Central memory CD8-positive, alpha-beta T cell (primary cell): ENCODE measurements at regions not wholly inside any gene's neighbourhood (a gene's known extent, or its start where the extent isn't known, plus 50 kb on each side); places are given as distances from the start of the nearest gene placed in this dataset.

Experiments
- ATAC-seq: fragments of 150-1000 bp; cut with Tn5 transposase; replicated peaks from 2 replicates; pipeline ENCODE4 v1.10.0; 2022; ENCODE audit warnings: mild to moderate bottlenecking, moderate FRiP score, moderate number of reproducible peaks; ENCODE audit not compliant: poor library complexity, severe bottlenecking; ENCODE audit errors: extremely low read depth
- DNase-seq, 2 donors: peaks; one replicate each; pipeline ENCODE4 v3.0.0; 2021; ENCODE audit warnings: low spot score in 2 of 2
- H3K27ac Mint-ChIP-seq: one replicate; pipeline ENCODE4 v1.8.0; 2022; ENCODE audit warnings: low read depth, mild to moderate bottlenecking, moderate library complexity, mixed read lengths
- H3K27me3 Mint-ChIP-seq: one replicate; pipeline ENCODE4 v1.8.0; 2022; ENCODE audit warnings: mixed read lengths
- H3K36me3 Mint-ChIP-seq: one replicate; pipeline ENCODE4 v1.8.0; 2022; ENCODE audit warnings: mild to moderate bottlenecking, moderate library complexity, mixed read lengths; ENCODE audit not compliant: insufficient read depth
- H3K4me1 Mint-ChIP-seq: one replicate; pipeline ENCODE4 v1.8.0; 2022; ENCODE audit warnings: mixed read lengths
- H3K4me3 Mint-ChIP-seq: one replicate; pipeline ENCODE4 v1.8.0; 2022; ENCODE audit warnings: mild to moderate bottlenecking, moderate library complexity, mixed read lengths
- H3K9me3 Mint-ChIP-seq: one replicate; pipeline ENCODE4 v1.8.0; 2022; ENCODE audit warnings: mixed read lengths

GRCh38 chr3:26418553-26418952 lies 204.0 kb upstream of the LRRC3B start:
- Mint-ChIP-seq H3K4me3 (no peak overlapping the region), H3K4me1 (no peaks in the 10 kb centered on the region), H3K27ac (no peak overlapping the region), H3K27me3 (no peaks in the 10 kb centered on the region), H3K9me3 (peaks cover 19% of the 10 kb centered on the region), H3K36me3 (no peaks in the 10 kb centered on the region)
- ATAC-seq (no peak), DNase-seq (no peak)

- H3K4me3 Mint-ChIP-seq = no peak overlapping the region
- ATAC-seq (no peak), DNase-seq (no peak)
- H3K27ac Mint-ChIP-seq = no peak overlapping the region
- peaks cover 10% of the 10 kb centered on the region for H3K9me3 Mint-ChIP-seq
- no peaks in the 10 kb centered on the region for H3K27me3 Mint-ChIP-seq
- H3K36me3 Mint-ChIP-seq = no peaks in the 10 kb centered on the region
- H3K4me1 Mint-ChIP-seq = no peaks in the 10 kb centered on the region
Observed at GRCh38 chr3:26422415-26422814, 200.2 kb upstream of the LRRC3B start.

GRCh38 chr3:26425076-26425475 lies 197.5 kb upstream of the LRRC3B start:
- H3K4me3 Mint-ChIP-seq = no peak overlapping the region
- no peaks in the 10 kb centered on the region for H3K27me3 Mint-ChIP-seq
- ATAC-seq = no peak
- no peak overlapping the region for H3K27ac Mint-ChIP-seq
- H3K4me1 Mint-ChIP-seq = no peaks in the 10 kb centered on the region
- DNase-seq = no peak
- H3K9me3 Mint-ChIP-seq = peaks cover 10% of the 10 kb centered on the region
- H3K36me3 Mint-ChIP-seq = no peaks in the 10 kb centered on the region

- H3K4me3 Mint-ChIP-seq = no peak overlapping the region
- no peaks in the 10 kb centered on the region for H3K27me3 Mint-ChIP-seq
- H3K4me1 Mint-ChIP-seq = no peaks in the 10 kb centered on the region
- peaks cover 10% of the 10 kb centered on the region for H3K9me3 Mint-ChIP-seq
- DNase-seq (no peak), ATAC-seq (no peak)
- no peaks in the 10 kb centered on the region for H3K36me3 Mint-ChIP-seq
- no peak overlapping the region for H3K27ac Mint-ChIP-seq
Observed at GRCh38 chr3:26428992-26429391, 193.6 kb upstream of the LRRC3B start.

- Mint-ChIP-seq H3K4me1 (no peaks in the 10 kb centered on the region), H3K9me3 (peaks cover 18% of the 10 kb centered on the region), H3K36me3 (no peaks in the 10 kb centered on the region), H3K27ac (no peak overlapping the region), H3K4me3 (no peak overlapping the region), H3K27me3 (no peaks in the 10 kb centered on the region)
- DNase-seq = no peak
- ATAC-seq = no peak
Observed at GRCh38 chr3:26437678-26438077, 184.9 kb upstream of the LRRC3B start.

GRCh38 chr3:26438325-26438940 lies 184.1 kb upstream of the LRRC3B start:
- no peak overlapping the region for H3K27ac Mint-ChIP-seq
- DNase-seq = no peak

GRCh38 chr3:26438981-26439884 lies 183.3 kb upstream of the LRRC3B start:
- no peaks in the 10 kb centered on the region for H3K27me3 Mint-ChIP-seq
- peaks cover 18% of the 10 kb centered on the region for H3K9me3 Mint-ChIP-seq
- ATAC-seq (no peak), DNase-seq (no peak)
- H3K27ac Mint-ChIP-seq = no peak overlapping the region
- no peaks in the 10 kb centered on the region for H3K4me1 Mint-ChIP-seq
- no peak overlapping the region for H3K4me3 Mint-ChIP-seq
- no peaks in the 10 kb centered on the region for H3K36me3 Mint-ChIP-seq

More at GRCh38 chr3:26438325-26438940, 184.1 kb upstream of the LRRC3B start:
- no peak for ATAC-seq
- Mint-ChIP-seq H3K9me3 (peaks cover 18% of the 10 kb centered on the region), H3K36me3 (no peaks in the 10 kb centered on the region), H3K27me3 (no peaks in the 10 kb centered on the region), H3K4me3 (no peak overlapping the region), H3K4me1 (no peaks in the 10 kb centered on the region)

GRCh38 chr3:26449996-26450395 lies 172.6 kb upstream of the LRRC3B start:
- H3K9me3 Mint-ChIP-seq = peaks cover 18% of the 10 kb centered on the region
- ATAC-seq (no peak), DNase-seq (no peak)
- H3K4me1 Mint-ChIP-seq = no peaks in the 10 kb centered on the region
- H3K27me3 Mint-ChIP-seq = no peaks in the 10 kb centered on the region
- no peaks in the 10 kb centered on the region for H3K36me3 Mint-ChIP-seq
- no peak overlapping the region for H3K27ac Mint-ChIP-seq
- H3K4me3 Mint-ChIP-seq = no peak overlapping the region

GRCh38 chr3:26452363-26452762 lies 170.2 kb upstream of the LRRC3B start:
- no peak overlapping the region for H3K4me3 Mint-ChIP-seq
- no peaks in the 10 kb centered on the region for H3K4me1 Mint-ChIP-seq
- no peak overlapping the region for H3K27ac Mint-ChIP-seq
- H3K36me3 Mint-ChIP-seq = no peaks in the 10 kb centered on the region
- H3K27me3 Mint-ChIP-seq = no peaks in the 10 kb centered on the region
- peaks cover 18% of the 10 kb centered on the region for H3K9me3 Mint-ChIP-seq
- ATAC-seq = no peak
- DNase-seq = no peak

GRCh38 chr3:26460985-26461384 lies 161.6 kb upstream of the LRRC3B start:
- no peak for DNase-seq
- Mint-ChIP-seq H3K4me1 (no peaks in the 10 kb centered on the region), H3K36me3 (no peaks in the 10 kb centered on the region), H3K27me3 (no peaks in the 10 kb centered on the region), H3K9me3 (peaks cover 10% of the 10 kb centered on the region), H3K27ac (no peak overlapping the region), H3K4me3 (no peak overlapping the region)
- ATAC-seq = no peak

GRCh38 chr3:26472345-26472744 lies 150.2 kb upstream of the LRRC3B start:
- Mint-ChIP-seq H3K4me1 (no peaks in the 10 kb centered on the region), H3K27me3 (no peaks in the 10 kb centered on the region), H3K36me3 (no peaks in the 10 kb centered on the region), H3K4me3 (no peak overlapping the region), H3K9me3 (peaks cover 10% of the 10 kb centered on the region), H3K27ac (no peak overlapping the region)
- no peak for ATAC-seq
- no peak for DNase-seq

GRCh38 chr3:26474706-26475105 lies 147.9 kb upstream of the LRRC3B start:
- Mint-ChIP-seq H3K4me1 (no peaks in the 10 kb centered on the region), H3K9me3 (peaks cover 4% of the 10 kb centered on the region), H3K27me3 (no peaks in the 10 kb centered on the region), H3K4me3 (no peak overlapping the region), H3K36me3 (no peaks in the 10 kb centered on the region), H3K27ac (no peak overlapping the region)
- ATAC-seq (no peak), DNase-seq (no peak)

- no peak for DNase-seq
- ATAC-seq = no peak
Observed at GRCh38 chr3:26480377-26480776, 142.2 kb upstream of the LRRC3B start.

More at GRCh38 chr3:26480377-26480776, 142.2 kb upstream of the LRRC3B start:
- Mint-ChIP-seq H3K4me3 (no peak overlapping the region), H3K27me3 (no peaks in the 10 kb centered on the region), H3K4me1 (no peaks in the 10 kb centered on the region), H3K36me3 (no peaks in the 10 kb centered on the region), H3K9me3 (peaks cover 18% of the 10 kb centered on the region), H3K27ac (no peak overlapping the region)
